HG03135 (cell line): ENCODE measurements at regions not wholly inside any gene's neighbourhood (a gene's known extent, or its start where the extent isn't known, plus 50 kb on each side); places are given as distances from the start of the nearest gene placed in this dataset.

Source experiments
- ATAC-seq: cut with Tn5 transposase; IDR thresholded peaks from one replicate; pipeline ENCODE4 v1.9.1; 2021; ENCODE audit warnings: mild to moderate bottlenecking, moderate library complexity; ENCODE audit not compliant: unreplicated experiment

- no peak for ATAC-seq
These were observed 226.0 kb downstream of the VEGFC start for GRCh38 chr4:176566769-176567168.

- ATAC-seq, result no peak
These were observed 224.5 kb downstream of the VEGFC start for GRCh38 chr4:176568238-176568637.

GRCh38 chr4:176569301-176569700 lies 223.4 kb downstream of the VEGFC start:
- ATAC-seq, result no peak

GRCh38 chr4:176571206-176571605 lies 221.5 kb downstream of the VEGFC start:
- no peak for ATAC-seq

GRCh38 chr4:176575141-176575730 lies 217.5 kb downstream of the VEGFC start:
- no peak for ATAC-seq

- ATAC-seq, result no peak
These were observed 213.5 kb downstream of the VEGFC start for GRCh38 chr4:176579226-176579625.

GRCh38 chr4:176583278-176583677 lies 209.4 kb downstream of the VEGFC start:
- no peak for ATAC-seq

- ATAC-seq, result no peak
These were observed 208.6 kb downstream of the VEGFC start for GRCh38 chr4:176584031-176584606.

- ATAC-seq, result no peak
These were observed 204.8 kb downstream of the VEGFC start for GRCh38 chr4:176587920-176588319.

GRCh38 chr4:176588436-176588835 lies 204.3 kb downstream of the VEGFC start:
- no peak for ATAC-seq

- ATAC-seq, result no peak
These were observed 199.6 kb downstream of the VEGFC start for GRCh38 chr4:176592976-176593670.

- no peak for ATAC-seq
These were observed 198.8 kb downstream of the VEGFC start for GRCh38 chr4:176593943-176594342.

GRCh38 chr4:176595257-176595656 lies 197.5 kb downstream of the VEGFC start:
- ATAC-seq, result no peak

GRCh38 chr4:176601124-176601523 lies 191.6 kb downstream of the VEGFC start:
- no peak for ATAC-seq

- no peak for ATAC-seq
These were observed 184.9 kb downstream of the VEGFC start for GRCh38 chr4:176607807-176608206.

GRCh38 chr4:176608346-176608745 lies 184.4 kb downstream of the VEGFC start:
- ATAC-seq, result no peak

- ATAC-seq, result no peak
These were observed 182.1 kb downstream of the VEGFC start for GRCh38 chr4:176610594-176610993.

- no peak for ATAC-seq
These were observed 181.3 kb downstream of the VEGFC start for GRCh38 chr4:176611381-176611780.

GRCh38 chr4:176611951-176612350 lies 180.8 kb downstream of the VEGFC start:
- no peak for ATAC-seq

GRCh38 chr4:176614793-176615192 lies 177.9 kb downstream of the VEGFC start:
- no peak for ATAC-seq

GRCh38 chr4:176616151-176616550 lies 176.6 kb downstream of the VEGFC start:
- no peak for ATAC-seq

GRCh38 chr4:176618138-176618537 lies 174.6 kb downstream of the VEGFC start:
- no peak for ATAC-seq
